Progenitor cell of endocrine pancreas (in vitro differentiated cells): ENCODE measurements at regions not wholly inside any gene's neighbourhood (a gene's known extent, or its start where the extent isn't known, plus 50 kb on each side); places are given as distances from the start of the nearest gene placed in this dataset.

Experiments used
- DNase-seq: peaks from one replicate; pipeline ENCODE4 v3.0.0; 2021; ENCODE audit warnings: low spot score; ENCODE audit not compliant: unreplicated experiment
- H3K27ac Mint-ChIP-seq: 2 replicates; pipeline ENCODE4 v1.8.0; 2021; ENCODE audit warnings: mild to moderate bottlenecking, moderate library complexity, mixed read lengths
- H3K27me3 Mint-ChIP-seq: 2 replicates; pipeline ENCODE4 v1.8.0; 2021; ENCODE audit warnings: mixed read lengths
- H3K36me3 Mint-ChIP-seq: 2 replicates; pipeline ENCODE4 v1.8.0; 2022; ENCODE audit warnings: mixed read lengths; ENCODE audit not compliant: insufficient read depth
- H3K4me1 Mint-ChIP-seq: 2 replicates; pipeline ENCODE4 v1.8.0; 2021; ENCODE audit warnings: low read depth, mixed read lengths
- H3K4me3 Mint-ChIP-seq: 2 replicates; pipeline ENCODE4 v1.8.0; 2021; ENCODE audit warnings: low read depth, mild to moderate bottlenecking, moderate library complexity, mixed read lengths
- H3K9me3 Mint-ChIP-seq: 2 replicates; pipeline ENCODE4 v1.8.0; 2021; ENCODE audit warnings: low read depth, mixed read lengths
- TF ChIP-seq, protein P1 (sequence below): fragments of 200-600 bp; sonication (generic); IDR thresholded peaks from one replicate; pipeline ENCODE4 v1.5.0; 2021; ENCODE audit warnings: antibody characterized with exemption, mild to moderate bottlenecking; ENCODE audit not compliant: unreplicated experiment

DNA sequence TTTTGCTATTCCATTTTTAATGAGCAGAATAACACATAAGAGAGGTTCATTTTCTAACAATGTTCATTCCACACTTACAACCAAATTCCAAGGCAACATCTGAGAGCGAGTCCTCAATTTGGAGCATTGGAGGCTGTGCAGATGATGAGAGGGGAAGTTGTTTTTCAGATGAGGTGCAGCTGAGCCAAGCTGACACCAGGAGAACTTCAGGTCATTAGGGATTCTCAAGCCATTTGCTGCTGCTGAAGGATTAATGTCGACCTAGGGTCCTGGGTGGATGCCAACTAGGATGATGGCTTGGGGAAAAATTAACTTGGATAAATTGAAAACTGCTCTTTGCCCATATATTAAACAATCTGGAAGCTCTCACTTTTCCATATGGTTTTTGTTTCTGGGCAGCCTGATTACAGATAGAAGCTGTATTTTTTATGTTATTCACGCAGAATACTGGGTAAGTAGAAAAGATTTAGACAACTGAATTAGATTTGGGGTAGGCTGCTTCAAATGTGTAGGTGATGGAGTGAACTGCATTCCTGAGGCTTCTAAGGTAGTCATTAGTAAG is 206.4 kb upstream of the SLC39A10 start:
- H3K4me1 Mint-ChIP-seq: no peaks in the 10 kb centered on the region
- no peak overlapping the region for H3K27ac Mint-ChIP-seq
- H3K4me3 Mint-ChIP-seq: no peak overlapping the region
- no peak for DNase-seq
- no peaks in the 10 kb centered on the region for H3K9me3 Mint-ChIP-seq
- H3K27me3 Mint-ChIP-seq: no peaks in the 10 kb centered on the region
- TF ChIP-seq, protein P1, sequence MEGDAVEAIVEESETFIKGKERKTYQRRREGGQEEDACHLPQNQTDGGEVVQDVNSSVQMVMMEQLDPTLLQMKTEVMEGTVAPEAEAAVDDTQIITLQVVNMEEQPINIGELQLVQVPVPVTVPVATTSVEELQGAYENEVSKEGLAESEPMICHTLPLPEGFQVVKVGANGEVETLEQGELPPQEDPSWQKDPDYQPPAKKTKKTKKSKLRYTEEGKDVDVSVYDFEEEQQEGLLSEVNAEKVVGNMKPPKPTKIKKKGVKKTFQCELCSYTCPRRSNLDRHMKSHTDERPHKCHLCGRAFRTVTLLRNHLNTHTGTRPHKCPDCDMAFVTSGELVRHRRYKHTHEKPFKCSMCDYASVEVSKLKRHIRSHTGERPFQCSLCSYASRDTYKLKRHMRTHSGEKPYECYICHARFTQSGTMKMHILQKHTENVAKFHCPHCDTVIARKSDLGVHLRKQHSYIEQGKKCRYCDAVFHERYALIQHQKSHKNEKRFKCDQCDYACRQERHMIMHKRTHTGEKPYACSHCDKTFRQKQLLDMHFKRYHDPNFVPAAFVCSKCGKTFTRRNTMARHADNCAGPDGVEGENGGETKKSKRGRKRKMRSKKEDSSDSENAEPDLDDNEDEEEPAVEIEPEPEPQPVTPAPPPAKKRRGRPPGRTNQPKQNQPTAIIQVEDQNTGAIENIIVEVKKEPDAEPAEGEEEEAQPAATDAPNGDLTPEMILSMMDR: no peak
- no peaks in the 10 kb centered on the region for H3K36me3 Mint-ChIP-seq

DNA sequence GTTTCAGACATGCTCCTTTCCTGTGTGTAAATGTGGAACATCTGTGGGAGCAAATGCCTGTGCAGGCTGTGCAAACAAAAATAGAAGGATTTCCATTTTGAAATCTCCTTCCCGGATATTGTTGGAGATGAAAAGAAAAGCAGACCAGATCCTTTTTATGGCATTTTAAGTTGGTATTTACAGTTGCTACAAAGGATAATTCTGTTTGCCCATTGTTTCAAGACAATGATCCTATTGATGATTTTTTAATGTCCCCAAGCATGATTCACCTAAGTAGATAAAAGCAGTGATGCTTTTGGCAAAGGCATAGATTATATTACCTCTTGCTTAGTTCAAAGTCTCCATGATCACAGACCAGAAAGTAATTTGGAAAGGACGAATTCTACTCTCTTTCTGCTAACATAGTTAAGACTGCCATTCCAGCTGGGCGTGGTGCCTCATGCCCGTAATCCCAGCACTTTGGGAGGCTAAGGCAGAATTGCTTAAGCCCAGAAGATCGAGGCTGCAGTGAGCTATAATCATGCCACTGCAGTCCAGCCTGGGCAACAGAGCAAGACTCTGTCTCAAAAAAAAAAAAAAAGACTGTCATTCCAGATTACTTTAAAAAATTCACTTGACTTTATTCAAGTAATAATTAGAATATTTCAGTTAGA is 209.6 kb upstream of the SLC39A10 start:
- Mint-ChIP-seq H3K27me3 (no peaks in the 10 kb centered on the region), H3K36me3 (no peaks in the 10 kb centered on the region), H3K9me3 (peaks cover 6% of the 10 kb centered on the region), H3K4me3 (no peak overlapping the region), H3K27ac (no peak overlapping the region), H3K4me1 (no peaks in the 10 kb centered on the region)
- DNase-seq: no peak
- TF ChIP-seq, protein P1: no peak

DNA sequence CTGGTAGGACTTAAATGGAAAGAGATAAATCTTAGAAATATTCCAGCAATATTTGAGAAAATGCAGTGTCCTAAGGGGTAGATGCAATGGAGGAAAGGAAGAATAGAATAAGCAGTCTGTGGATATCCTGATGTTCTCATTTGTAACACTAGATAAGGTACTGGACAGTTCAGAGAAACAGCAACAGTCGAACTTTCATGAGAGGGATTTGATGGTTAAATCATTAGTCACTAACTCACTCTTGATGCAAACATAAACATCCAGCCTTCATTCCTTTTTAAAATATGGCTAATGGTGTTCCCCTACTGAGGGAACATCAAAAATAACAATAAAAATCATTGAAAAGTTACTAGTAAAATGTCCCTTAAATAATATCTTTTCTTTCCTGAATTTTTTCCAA is 211.4 kb upstream of the SLC39A10 start:
- TF ChIP-seq, protein P1: no peak
- H3K27ac Mint-ChIP-seq: no peak overlapping the region
- H3K27me3 Mint-ChIP-seq: no peaks in the 10 kb centered on the region
- no peak overlapping the region for H3K4me3 Mint-ChIP-seq
- no peaks in the 10 kb centered on the region for H3K36me3 Mint-ChIP-seq
- H3K9me3 Mint-ChIP-seq: peaks cover 19% of the 10 kb centered on the region
- no peak for DNase-seq
- H3K4me1 Mint-ChIP-seq: no peaks in the 10 kb centered on the region

DNA sequence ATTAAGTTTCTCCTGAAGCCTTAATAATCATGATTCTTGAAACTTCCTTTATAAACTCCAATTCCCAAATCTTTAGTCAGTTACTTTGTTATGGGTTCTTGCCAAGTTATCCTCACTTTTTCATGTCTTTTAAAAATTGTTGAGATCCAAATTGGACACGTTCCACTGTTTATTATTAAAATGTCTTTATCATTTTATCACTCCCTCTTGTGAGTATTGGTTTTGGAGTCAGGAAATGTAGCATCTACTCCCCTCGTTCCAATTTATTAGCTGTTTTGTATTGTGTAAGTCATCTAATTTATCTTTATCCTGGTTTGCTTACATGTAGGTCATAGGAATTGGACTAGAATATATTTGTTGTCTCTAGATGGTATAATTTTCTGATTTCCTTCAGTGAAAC is 213.1 kb upstream of the SLC39A10 start:
- H3K4me3 Mint-ChIP-seq: no peak overlapping the region
- no peak for DNase-seq
- TF ChIP-seq, protein P1: no peak
- no peak overlapping the region for H3K27ac Mint-ChIP-seq
- H3K4me1 Mint-ChIP-seq: no peaks in the 10 kb centered on the region
- no peaks in the 10 kb centered on the region for H3K27me3 Mint-ChIP-seq
- no peaks in the 10 kb centered on the region for H3K36me3 Mint-ChIP-seq
- peaks cover 19% of the 10 kb centered on the region for H3K9me3 Mint-ChIP-seq

DNA sequence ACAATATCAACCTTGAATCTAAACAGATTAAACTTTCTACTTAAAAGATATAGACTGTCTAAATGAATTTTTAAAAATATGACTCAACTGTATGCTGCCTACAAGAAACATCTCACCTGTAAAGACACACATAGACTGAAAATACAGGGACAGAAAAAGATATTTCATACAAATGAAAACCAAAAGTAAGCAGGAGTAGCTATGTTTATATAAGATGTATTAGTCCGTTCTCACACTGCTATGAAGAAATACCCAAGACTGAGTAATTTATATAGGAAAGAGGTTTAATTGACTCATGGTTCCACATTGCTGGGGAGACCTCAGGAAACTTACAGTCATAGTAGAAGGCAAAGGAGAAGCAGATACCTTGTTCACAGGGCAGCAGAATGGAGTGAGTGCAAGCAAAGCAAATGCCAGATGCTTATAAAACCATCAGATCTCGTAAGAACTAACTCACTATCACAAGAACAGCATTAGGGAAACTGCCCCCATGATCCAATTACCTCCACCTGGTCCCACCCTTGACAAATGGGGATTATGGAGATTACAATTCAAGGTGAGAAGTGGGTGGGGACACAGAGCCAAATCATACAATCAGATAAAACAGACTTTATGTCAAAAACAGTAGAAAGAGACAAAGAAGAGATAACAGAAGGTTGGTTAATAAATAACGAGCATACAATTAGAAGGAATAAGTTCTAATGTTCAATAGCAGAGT is 214.4 kb upstream of the SLC39A10 start:
- H3K4me1 Mint-ChIP-seq: no peaks in the 10 kb centered on the region
- TF ChIP-seq, protein P1: no peak
- no peak overlapping the region for H3K27ac Mint-ChIP-seq
- H3K4me3 Mint-ChIP-seq: no peak overlapping the region
- H3K27me3 Mint-ChIP-seq: no peaks in the 10 kb centered on the region
- H3K9me3 Mint-ChIP-seq: peaks cover 19% of the 10 kb centered on the region
- H3K36me3 Mint-ChIP-seq: no peaks in the 10 kb centered on the region
- DNase-seq: no peak
